ENCODE measurements at regions not wholly inside any gene's neighbourhood (a gene's known extent, or its start where the extent isn't known, plus 50 kb on each side); places are given as distances from the start of the nearest gene placed in this dataset.

DNA sequence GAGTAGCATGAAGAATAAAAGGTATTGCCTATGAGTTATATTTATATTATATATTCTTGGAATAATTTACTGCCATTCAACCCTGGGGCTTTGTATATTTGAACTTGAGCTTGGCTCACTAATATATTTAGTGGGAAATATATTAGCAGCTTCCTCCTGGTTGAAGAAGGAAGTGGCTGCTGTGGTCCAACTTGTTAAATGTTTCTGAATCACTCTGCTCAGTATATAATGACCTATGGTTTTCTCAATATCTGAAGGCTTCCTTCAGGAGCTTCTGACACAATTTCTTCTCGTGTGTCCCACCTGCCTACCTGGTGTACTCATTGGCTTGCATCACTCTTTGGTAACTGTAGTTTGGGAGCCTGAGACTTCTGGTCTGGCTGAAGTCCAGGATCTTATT lies 646.4 kb downstream of the TBC1D4 start:
- TF ChIP-seq, protein P1, sequence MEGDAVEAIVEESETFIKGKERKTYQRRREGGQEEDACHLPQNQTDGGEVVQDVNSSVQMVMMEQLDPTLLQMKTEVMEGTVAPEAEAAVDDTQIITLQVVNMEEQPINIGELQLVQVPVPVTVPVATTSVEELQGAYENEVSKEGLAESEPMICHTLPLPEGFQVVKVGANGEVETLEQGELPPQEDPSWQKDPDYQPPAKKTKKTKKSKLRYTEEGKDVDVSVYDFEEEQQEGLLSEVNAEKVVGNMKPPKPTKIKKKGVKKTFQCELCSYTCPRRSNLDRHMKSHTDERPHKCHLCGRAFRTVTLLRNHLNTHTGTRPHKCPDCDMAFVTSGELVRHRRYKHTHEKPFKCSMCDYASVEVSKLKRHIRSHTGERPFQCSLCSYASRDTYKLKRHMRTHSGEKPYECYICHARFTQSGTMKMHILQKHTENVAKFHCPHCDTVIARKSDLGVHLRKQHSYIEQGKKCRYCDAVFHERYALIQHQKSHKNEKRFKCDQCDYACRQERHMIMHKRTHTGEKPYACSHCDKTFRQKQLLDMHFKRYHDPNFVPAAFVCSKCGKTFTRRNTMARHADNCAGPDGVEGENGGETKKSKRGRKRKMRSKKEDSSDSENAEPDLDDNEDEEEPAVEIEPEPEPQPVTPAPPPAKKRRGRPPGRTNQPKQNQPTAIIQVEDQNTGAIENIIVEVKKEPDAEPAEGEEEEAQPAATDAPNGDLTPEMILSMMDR (IDR thresholded peaks at IDR 0.05) = no peak
- TF ChIP-seq POLR2A (IDR thresholded peaks at IDR 0.05) (no peak), POLR2AphosphoS5 (IDR thresholded peaks at IDR 0.05) (no peak)

All from breast epithelium (tissue), 3 donors.